ENCODE measurements at regions not wholly inside any gene's neighbourhood (a gene's known extent, or its start where the extent isn't known, plus 50 kb on each side); places are given as distances from the start of the nearest gene placed in this dataset.

GRCh38 chr4:123767806-123768205, 371.2 kb downstream of the SPRY1 start:
- TF ChIP-seq SUZ12 (IDR thresholded peaks at IDR 0.05; ENCODE audit: extremely low read depth, insufficient read depth, insufficient read length) = no peak
- TF ChIP-seq YY1 (IDR thresholded peaks at IDR 0.05; ENCODE audit: insufficient read depth, insufficient read length) = no peak

All from NT2/D1 (cell line).